Eye (tissue), 1 donor: ENCODE measurements at regions not wholly inside any gene's neighbourhood (a gene's known extent, or its start where the extent isn't known, plus 50 kb on each side); places are given as distances from the start of the nearest gene placed in this dataset.
A peak's percentile ranks its signal among the peaks of the same experiment; 100 is the strongest.
"Not testable (repeated sequence)": the region's sequence is repeated elsewhere in the genome, so short reads cannot be mapped to it uniquely, and the experiment has no call there.

ENCODE experiments used
- DNase-seq: peaks from one replicate; pipeline ENCODE4 v3.0.0-alpha.2; 2015

GRCh38 chr1:81517987-81518386 is 282.7 kb upstream of the ADGRL2 start:
- DNase-seq: no peak

- no peak for DNase-seq
These were observed 286.9 kb upstream of the ADGRL2 start for GRCh38 chr1:81513796-81514354.

GRCh38 chr1:81512252-81513003 is 288.3 kb upstream of the ADGRL2 start:
- peak; percentile 29 for DNase-seq

GRCh38 chr1:81511281-81511680 is 289.5 kb upstream of the ADGRL2 start:
- no peak for DNase-seq

DNA sequence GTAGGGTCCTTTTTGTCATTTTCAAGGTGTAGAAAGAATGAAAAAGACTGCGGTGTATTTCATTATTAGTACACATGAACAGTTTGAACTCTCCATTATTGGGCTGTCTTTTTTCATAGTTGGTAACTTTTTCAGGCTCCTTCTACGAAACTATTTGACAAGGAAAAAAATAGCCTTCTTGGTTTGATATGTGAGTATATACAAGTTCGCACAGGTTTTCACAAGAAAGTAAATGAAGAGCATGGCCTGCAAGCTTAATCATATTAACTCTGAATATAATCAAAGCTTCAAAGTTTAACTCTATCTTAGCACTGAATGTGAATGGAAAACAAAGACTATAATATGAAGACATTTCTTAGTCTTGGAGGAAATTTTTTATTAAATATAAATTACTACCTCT is 290.0 kb upstream of the ADGRL2 start:
- DNase-seq: no peak

- DNase-seq: peak; percentile 61
These were observed 291.1 kb upstream of the ADGRL2 start for GRCh38 chr1:81509594-81509993.

GRCh38 chr1:81506699-81507098 is 294.0 kb upstream of the ADGRL2 start:
- no peak for DNase-seq

GRCh38 chr1:81505831-81506230 is 294.9 kb upstream of the ADGRL2 start:
- no peak for DNase-seq

DNA sequence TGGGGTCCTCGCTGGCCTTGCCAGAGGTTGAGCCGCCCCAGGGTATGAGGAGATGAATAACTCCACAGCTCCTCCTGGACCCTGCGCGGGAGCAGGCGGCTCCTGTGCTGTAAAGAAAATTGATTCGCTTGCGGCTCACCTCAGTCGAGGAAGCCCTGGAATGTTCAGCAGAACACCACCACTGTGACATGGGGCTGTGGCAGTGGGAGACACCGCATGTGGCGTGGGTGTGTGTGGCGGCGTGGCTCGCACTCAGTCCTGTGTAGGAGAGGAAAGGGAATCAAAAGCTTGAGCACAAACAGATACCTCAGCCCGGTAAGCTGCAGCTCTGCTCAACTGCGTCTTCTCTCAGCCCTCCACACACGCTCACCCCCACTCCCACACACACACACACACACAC is 295.9 kb upstream of the ADGRL2 start:
- DNase-seq: not testable (repeated sequence)

GRCh38 chr1:81502705-81503104 is 298.0 kb upstream of the ADGRL2 start:
- DNase-seq: not testable (repeated sequence)

- DNase-seq: not testable (repeated sequence)
These were observed 299.2 kb upstream of the ADGRL2 start for GRCh38 chr1:81501485-81501884.

DNA sequence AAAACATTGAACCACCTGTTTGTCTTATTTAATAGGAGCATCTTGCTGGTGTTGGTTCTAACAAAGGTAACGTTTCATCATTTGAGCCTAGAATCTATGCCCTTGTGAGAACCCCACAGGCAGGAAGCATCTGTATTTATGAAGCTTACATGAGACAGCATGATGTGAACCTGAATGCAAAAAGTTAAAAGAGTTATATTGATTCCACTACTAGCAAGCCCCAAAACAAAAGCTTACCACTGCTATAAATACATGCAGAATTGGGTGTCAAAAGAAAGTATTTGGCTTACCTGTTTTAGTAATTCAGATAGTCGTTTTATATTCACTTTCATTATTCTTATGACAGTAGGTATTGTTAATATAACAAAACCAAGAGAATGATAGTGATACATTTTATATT is 301.2 kb upstream of the ADGRL2 start:
- DNase-seq: no peak

- no peak for DNase-seq
These were observed 302.0 kb upstream of the ADGRL2 start for GRCh38 chr1:81498471-81499462.

GRCh38 chr1:81496349-81496748 is 304.4 kb upstream of the ADGRL2 start:
- no peak for DNase-seq

DNA sequence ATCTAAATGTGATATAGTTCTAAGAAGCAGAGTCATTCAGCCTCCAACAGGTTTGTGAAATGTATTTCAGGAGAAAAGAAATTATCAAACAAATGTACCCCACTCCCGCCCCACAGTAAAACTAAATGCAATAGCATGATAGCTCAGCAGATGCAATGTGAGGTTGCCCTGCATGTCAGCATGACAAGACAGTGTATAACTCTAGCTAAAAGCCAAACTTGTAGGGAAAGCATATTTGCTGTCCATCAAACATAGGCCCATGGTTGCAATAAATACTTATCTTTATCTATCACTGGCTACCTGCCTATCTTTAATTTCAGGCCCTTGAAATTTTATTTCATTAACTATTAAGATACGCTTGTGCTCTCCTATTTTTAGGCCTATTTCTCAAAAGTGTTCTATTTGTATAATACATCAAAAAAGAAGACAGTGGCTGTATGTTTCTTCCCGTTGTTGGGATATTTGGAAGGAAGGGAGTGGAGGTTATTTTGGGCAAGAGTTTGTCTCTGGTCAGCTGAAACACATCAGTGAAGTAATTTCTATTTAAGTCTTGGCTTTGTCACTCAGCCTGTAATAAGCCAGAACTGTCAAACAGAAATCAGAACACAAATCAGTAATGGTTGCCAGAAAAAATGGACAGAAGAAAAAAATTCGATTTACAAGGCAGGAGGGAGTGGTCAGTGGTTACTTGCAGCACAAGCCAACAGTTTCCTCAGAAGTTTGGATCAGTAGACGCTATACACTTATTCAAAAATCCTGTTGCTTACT is 307.4 kb upstream of the ADGRL2 start:
- DNase-seq: no peak

GRCh38 chr1:81492628-81493027 is 308.1 kb upstream of the ADGRL2 start:
- no peak for DNase-seq

- DNase-seq: no peak
These were observed 310.1 kb upstream of the ADGRL2 start for GRCh38 chr1:81490614-81491013.

GRCh38 chr1:81489372-81489934 is 311.3 kb upstream of the ADGRL2 start:
- DNase-seq: no peak

DNA sequence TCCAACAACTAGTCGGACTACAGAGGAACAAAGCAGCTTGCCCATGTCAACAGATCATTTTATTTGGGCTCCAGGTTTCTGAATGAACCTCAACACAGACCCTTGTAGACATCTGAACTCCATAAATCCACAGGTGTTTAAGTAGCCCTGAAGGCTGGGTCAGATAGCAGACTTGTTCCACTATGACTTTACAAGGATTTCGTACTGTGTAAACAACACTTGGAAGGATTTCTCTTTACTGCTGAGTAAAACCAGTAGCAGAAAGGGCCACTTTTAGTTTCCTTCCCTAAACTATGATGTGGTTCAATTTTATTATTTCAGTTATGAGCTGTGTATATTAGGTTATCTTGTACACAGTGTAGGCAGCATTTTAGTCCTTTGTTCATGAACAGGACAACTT is 316.4 kb upstream of the ADGRL2 start:
- DNase-seq: no peak

DNA sequence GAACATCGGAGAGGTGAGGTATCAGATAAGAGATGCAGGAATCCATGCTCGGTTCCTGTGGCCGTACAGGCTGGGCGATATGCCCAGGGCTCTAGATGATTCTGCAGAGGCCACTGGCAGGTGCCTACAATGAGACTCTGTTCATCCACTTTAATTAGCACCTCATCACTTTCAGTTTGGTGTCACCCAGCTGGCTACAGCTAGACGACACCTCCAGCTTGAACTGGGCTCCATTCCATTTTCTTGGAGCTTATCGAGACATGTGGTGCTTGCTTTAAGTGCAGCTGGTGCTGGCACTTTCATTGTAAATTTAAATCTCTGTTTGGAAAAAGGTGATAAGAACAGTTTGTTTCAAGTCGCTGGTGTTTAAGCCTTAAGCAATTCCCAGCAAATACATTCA is 322.5 kb upstream of the ADGRL2 start:
- DNase-seq: no peak

GRCh38 chr1:81477710-81478109 is 323.0 kb upstream of the ADGRL2 start:
- DNase-seq: no peak

- DNase-seq: no peak
These were observed 328.3 kb upstream of the ADGRL2 start for GRCh38 chr1:81472387-81472786.
